ENCODE measurements at regions not wholly inside any gene's neighbourhood (a gene's known extent, or its start where the extent isn't known, plus 50 kb on each side); places are given as distances from the start of the nearest gene placed in this dataset.
A peak's percentile ranks its signal among the peaks of the same experiment; 100 is the strongest.
"Not testable (repeated sequence)": the region's sequence is repeated elsewhere in the genome, so short reads cannot be mapped to it uniquely, and the experiment has no call there.

- H3K4me3 ChIP-seq (ENCODE audit: low read depth, low read length), result no peak overlapping the region
- WGBS (ENCODE audit: insufficient coverage), result 72% methylated on average over 12 of the region's 12 CpGs
- no peaks in the 10 kb centered on the region for H3K4me1 ChIP-seq (ENCODE audit: control insufficient read depth, insufficient read depth, low read length)
- H3K27ac ChIP-seq (ENCODE audit: low read depth, low read length), result no peak overlapping the region
- DNase-seq (ENCODE audit: low read depth in 4 of 6, low spot score in 6 of 6), result no peak
- no peaks in the 10 kb centered on the region for H3K36me3 ChIP-seq (ENCODE audit: control insufficient read depth, insufficient read depth, low read length)
- no peaks in the 10 kb centered on the region for H3K27me3 ChIP-seq (ENCODE audit: control insufficient read depth, insufficient read depth, low read length)
- no peaks in the 10 kb centered on the region for H3K9me3 ChIP-seq (ENCODE audit: control insufficient read depth, insufficient read depth, low read length)
Measured at GRCh38 chr2:20949256-20949655, 94.6 kb downstream of the APOB start.

GRCh38 chr2:20946468-20946867, 97.4 kb downstream of the APOB start:
- H3K4me3 ChIP-seq (ENCODE audit: low read depth, low read length), result no peak overlapping the region
- H3K27ac ChIP-seq (ENCODE audit: low read depth, low read length), result no peak overlapping the region
- H3K36me3 ChIP-seq (ENCODE audit: control insufficient read depth, insufficient read depth, low read length), result no peaks in the 10 kb centered on the region
- H3K4me1 ChIP-seq (ENCODE audit: control insufficient read depth, insufficient read depth, low read length), result no peaks in the 10 kb centered on the region
- H3K27me3 ChIP-seq (ENCODE audit: control insufficient read depth, insufficient read depth, low read length), result no peaks in the 10 kb centered on the region
- no peaks in the 10 kb centered on the region for H3K9me3 ChIP-seq (ENCODE audit: control insufficient read depth, insufficient read depth, low read length)
- WGBS (ENCODE audit: insufficient coverage), result 70% methylated on average over 2 of the region's 3 CpGs
- peak in 1 of 6 donors; percentile 54 for DNase-seq (ENCODE audit: low read depth in 4 of 6, low spot score in 6 of 6)

GRCh38 chr2:20943721-20944120, 100.2 kb downstream of the APOB start:
- no CpG with 5 or more reads among the region's 6 CpGs for WGBS (ENCODE audit: insufficient coverage)
- not testable (repeated sequence) for H3K36me3 ChIP-seq (ENCODE audit: control insufficient read depth, insufficient read depth, low read length); DNase-seq (ENCODE audit: low read depth in 4 of 6, low spot score in 6 of 6); H3K9me3 ChIP-seq (ENCODE audit: control insufficient read depth, insufficient read depth, low read length); H3K4me3 ChIP-seq (ENCODE audit: low read depth, low read length); H3K27me3 ChIP-seq (ENCODE audit: control insufficient read depth, insufficient read depth, low read length); H3K27ac ChIP-seq (ENCODE audit: low read depth, low read length); H3K4me1 ChIP-seq (ENCODE audit: control insufficient read depth, insufficient read depth, low read length)

- Histone ChIP-seq H3K27ac (ENCODE audit: low read depth, low read length) (no peak overlapping the region), H3K4me1 (ENCODE audit: control insufficient read depth, insufficient read depth, low read length) (no peaks in the 10 kb centered on the region), H3K27me3 (ENCODE audit: control insufficient read depth, insufficient read depth, low read length) (no peaks in the 10 kb centered on the region), H3K36me3 (ENCODE audit: control insufficient read depth, insufficient read depth, low read length) (no peaks in the 10 kb centered on the region), H3K9me3 (ENCODE audit: control insufficient read depth, insufficient read depth, low read length) (no peaks in the 10 kb centered on the region), H3K4me3 (ENCODE audit: low read depth, low read length) (no peak overlapping the region)
- DNase-seq (ENCODE audit: low read depth in 4 of 6, low spot score in 6 of 6), result peak in 1 of 6 donors; percentile 28
- WGBS (ENCODE audit: insufficient coverage), result 83% methylated on average over 1 of the region's 5 CpGs
Measured at GRCh38 chr2:20942646-20943125, 101.2 kb downstream of the APOB start.

GRCh38 chr2:20940856-20941255, 103.0 kb downstream of the APOB start:
- Histone ChIP-seq H3K27ac (ENCODE audit: low read depth, low read length) (no peak overlapping the region), H3K4me3 (ENCODE audit: low read depth, low read length) (no peak overlapping the region), H3K27me3 (ENCODE audit: control insufficient read depth, insufficient read depth, low read length) (no peaks in the 10 kb centered on the region), H3K4me1 (ENCODE audit: control insufficient read depth, insufficient read depth, low read length) (no peaks in the 10 kb centered on the region), H3K9me3 (ENCODE audit: control insufficient read depth, insufficient read depth, low read length) (no peaks in the 10 kb centered on the region), H3K36me3 (ENCODE audit: control insufficient read depth, insufficient read depth, low read length) (no peaks in the 10 kb centered on the region)
- WGBS (ENCODE audit: insufficient coverage), result 84% methylated on average over 4 of the region's 7 CpGs
- no peak for DNase-seq (ENCODE audit: low read depth in 4 of 6, low spot score in 6 of 6)

- no peak for DNase-seq (ENCODE audit: low read depth in 4 of 6, low spot score in 6 of 6)
Measured at GRCh38 chr2:20939931-20940795, 103.7 kb downstream of the APOB start.

GRCh38 chr2:20937353-20937752, 106.5 kb downstream of the APOB start:
- Histone ChIP-seq H3K36me3 (ENCODE audit: control insufficient read depth, insufficient read depth, low read length) (no peaks in the 10 kb centered on the region), H3K9me3 (ENCODE audit: control insufficient read depth, insufficient read depth, low read length) (no peaks in the 10 kb centered on the region), H3K4me1 (ENCODE audit: control insufficient read depth, insufficient read depth, low read length) (no peaks in the 10 kb centered on the region), H3K27me3 (ENCODE audit: control insufficient read depth, insufficient read depth, low read length) (no peaks in the 10 kb centered on the region), H3K4me3 (ENCODE audit: low read depth, low read length) (no peak overlapping the region), H3K27ac (ENCODE audit: low read depth, low read length) (no peak overlapping the region)
- no peak for DNase-seq (ENCODE audit: low read depth in 4 of 6, low spot score in 6 of 6)
- no CpG with 5 or more reads among the region's 1 CpG for WGBS (ENCODE audit: insufficient coverage)

More at GRCh38 chr2:20939931-20940795, 103.7 kb downstream of the APOB start:
- Histone ChIP-seq H3K9me3 (ENCODE audit: control insufficient read depth, insufficient read depth, low read length) (no peaks in the 10 kb centered on the region), H3K27ac (ENCODE audit: low read depth, low read length) (no peak overlapping the region), H3K4me1 (ENCODE audit: control insufficient read depth, insufficient read depth, low read length) (no peaks in the 10 kb centered on the region), H3K36me3 (ENCODE audit: control insufficient read depth, insufficient read depth, low read length) (no peaks in the 10 kb centered on the region), H3K27me3 (ENCODE audit: control insufficient read depth, insufficient read depth, low read length) (no peaks in the 10 kb centered on the region), H3K4me3 (ENCODE audit: low read depth, low read length) (no peak overlapping the region)
- 73% methylated on average over 4 of the region's 13 CpGs for WGBS (ENCODE audit: insufficient coverage)

GRCh38 chr2:20935168-20935775, 108.6 kb downstream of the APOB start:
- no peaks in the 10 kb centered on the region for H3K9me3 ChIP-seq (ENCODE audit: control insufficient read depth, insufficient read depth, low read length)
- H3K4me3 ChIP-seq (ENCODE audit: low read depth, low read length), result no peak overlapping the region
- H3K36me3 ChIP-seq (ENCODE audit: control insufficient read depth, insufficient read depth, low read length), result no peaks in the 10 kb centered on the region
- WGBS (ENCODE audit: insufficient coverage), result 83% methylated on average over 4 of the region's 11 CpGs
- no peak overlapping the region for H3K27ac ChIP-seq (ENCODE audit: low read depth, low read length)
- H3K27me3 ChIP-seq (ENCODE audit: control insufficient read depth, insufficient read depth, low read length), result no peaks in the 10 kb centered on the region
- no peaks in the 10 kb centered on the region for H3K4me1 ChIP-seq (ENCODE audit: control insufficient read depth, insufficient read depth, low read length)
- no peak for DNase-seq (ENCODE audit: low read depth in 4 of 6, low spot score in 6 of 6)

GRCh38 chr2:20934236-20934635, 109.6 kb downstream of the APOB start:
- Histone ChIP-seq H3K4me1 (ENCODE audit: control insufficient read depth, insufficient read depth, low read length) (no peaks in the 10 kb centered on the region), H3K4me3 (ENCODE audit: low read depth, low read length) (no peak overlapping the region), H3K27ac (ENCODE audit: low read depth, low read length) (no peak overlapping the region), H3K36me3 (ENCODE audit: control insufficient read depth, insufficient read depth, low read length) (no peaks in the 10 kb centered on the region), H3K27me3 (ENCODE audit: control insufficient read depth, insufficient read depth, low read length) (no peaks in the 10 kb centered on the region), H3K9me3 (ENCODE audit: control insufficient read depth, insufficient read depth, low read length) (no peaks in the 10 kb centered on the region)
- DNase-seq (ENCODE audit: low read depth in 4 of 6, low spot score in 6 of 6), result peak in 3 of 6 donors; percentile 15 to 87 (median 23)
- WGBS (ENCODE audit: insufficient coverage), result 71% methylated on average over 1 of the region's 2 CpGs

- Histone ChIP-seq H3K9me3 (ENCODE audit: control insufficient read depth, insufficient read depth, low read length) (peaks cover under 1% of the 10 kb centered on the region), H3K27ac (ENCODE audit: low read depth, low read length) (no peak overlapping the region), H3K36me3 (ENCODE audit: control insufficient read depth, insufficient read depth, low read length) (no peaks in the 10 kb centered on the region), H3K27me3 (ENCODE audit: control insufficient read depth, insufficient read depth, low read length) (no peaks in the 10 kb centered on the region), H3K4me3 (ENCODE audit: low read depth, low read length) (no peak overlapping the region), H3K4me1 (ENCODE audit: control insufficient read depth, insufficient read depth, low read length) (no peaks in the 10 kb centered on the region)
- no peak for DNase-seq (ENCODE audit: low read depth in 4 of 6, low spot score in 6 of 6)
- 82% methylated on average over 1 of the region's 1 CpG for WGBS (ENCODE audit: insufficient coverage)
Measured at GRCh38 chr2:20933714-20934113, 110.2 kb downstream of the APOB start.
